Naive B cell (primary cell): ENCODE measurements at regions not wholly inside any gene's neighbourhood (a gene's known extent, or its start where the extent isn't known, plus 50 kb on each side); places are given as distances from the start of the nearest gene placed in this dataset.
A peak's percentile ranks its signal among the peaks of the same experiment; 100 is the strongest.
"Not testable (repeated sequence)": the region's sequence is repeated elsewhere in the genome, so short reads cannot be mapped to it uniquely, and the experiment has no call there.

Experiments
- ATAC-seq, 2 donors: fragments of 150-1000 bp; cut with Tn5 transposase; 2 replicates each; pipeline ENCODE4 v1.10.0; 2021; ENCODE audit warnings: low read depth in 2 of 2, mild to moderate bottlenecking in 2 of 2, moderate library complexity in 2 of 2
- DNase-seq: peaks from one replicate; pipeline ENCODE4 v3.0.0; 2022
- H3K27ac Mint-ChIP-seq, 6 donors: one replicate each; pipeline ENCODE4 v1.8.0; 2020 to 2022; ENCODE audit warnings: mild to moderate bottlenecking in 6 of 6, mixed read lengths in 6 of 6, moderate library complexity in 5 of 6, inconsistent platforms in 2 of 6
- H3K27me3 Mint-ChIP-seq, 3 donors: one replicate each; pipeline ENCODE4 v1.8.0; 2021 to 2022; ENCODE audit warnings: mixed read lengths in 3 of 3, mild to moderate bottlenecking in 1 of 3
- H3K36me3 Mint-ChIP-seq, 2 donors: one replicate each; pipeline ENCODE4 v1.8.0; 2020 to 2022; ENCODE audit warnings: mixed read lengths in 2 of 2, inconsistent platforms in 1 of 2, mild to moderate bottlenecking in 1 of 2
- H3K4me1 Mint-ChIP-seq, 3 donors: one replicate each; pipeline ENCODE4 v1.8.0; 2020 to 2022; ENCODE audit warnings: mixed read lengths in 3 of 3, inconsistent platforms in 1 of 3, mild to moderate bottlenecking in 1 of 3, moderate library complexity in 1 of 3
- H3K4me3 Mint-ChIP-seq, 8 donors: one replicate each; pipeline ENCODE4 v1.8.0; 2020 to 2022; ENCODE audit warnings: mild to moderate bottlenecking in 8 of 8, mixed read lengths in 8 of 8, moderate library complexity in 8 of 8, inconsistent platforms in 2 of 8
- H3K9me3 Mint-ChIP-seq, 7 donors: one replicate each; pipeline ENCODE4 v1.8.0; 2020 to 2022; ENCODE audit warnings: mixed read lengths in 7 of 7, mild to moderate bottlenecking in 5 of 7, inconsistent platforms in 2 of 7, moderate library complexity in 1 of 7

DNA sequence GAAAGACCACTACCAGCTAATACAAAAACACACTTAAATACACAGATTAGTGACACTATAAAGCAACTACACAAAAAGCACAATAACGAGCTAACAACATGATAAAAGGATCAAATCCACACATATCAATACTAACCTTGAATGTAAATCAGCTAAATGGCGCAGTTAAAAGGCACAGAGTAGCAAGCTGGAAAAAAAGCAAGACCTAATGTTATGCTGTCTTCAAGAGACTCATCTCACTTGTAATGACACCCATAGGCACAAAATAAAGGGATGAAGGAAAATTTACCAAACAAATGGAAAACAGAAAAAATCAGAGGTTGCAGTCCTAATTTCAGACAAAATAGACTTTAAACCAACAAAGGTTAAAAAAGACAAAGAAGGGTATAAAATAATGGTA is 86.3 kb downstream of the NUS1 start:
- no peak overlapping the region for H3K27ac Mint-ChIP-seq
- H3K4me1 Mint-ChIP-seq = no peaks in the 10 kb centered on the region
- no peaks in the 10 kb centered on the region for H3K27me3 Mint-ChIP-seq
- ATAC-seq (no peak), DNase-seq (no peak)
- H3K4me3 Mint-ChIP-seq = no peak overlapping the region
- H3K9me3 Mint-ChIP-seq = peaks cover 9 to 39% (median 17%) of the 10 kb centered on the region in 7 donors
- no peaks in the 10 kb centered on the region for H3K36me3 Mint-ChIP-seq

GRCh38 chr6:117771403-117771802 is 96.1 kb downstream of the NUS1 start:
- Mint-ChIP-seq H3K4me3 (peak overlapping the region in 1 of 8 donors; percentile 39), H3K4me1 (no peaks in the 10 kb centered on the region), H3K27ac (no peak overlapping the region), H3K36me3 (no peaks in the 10 kb centered on the region), H3K27me3 (peaks cover 0 to 4% (median 0%) of the 10 kb centered on the region in 3 donors), H3K9me3 (peaks cover 0 to 13% (median 5%) of the 10 kb centered on the region in 7 donors)
- ATAC-seq (no peak), DNase-seq (no peak)

DNA sequence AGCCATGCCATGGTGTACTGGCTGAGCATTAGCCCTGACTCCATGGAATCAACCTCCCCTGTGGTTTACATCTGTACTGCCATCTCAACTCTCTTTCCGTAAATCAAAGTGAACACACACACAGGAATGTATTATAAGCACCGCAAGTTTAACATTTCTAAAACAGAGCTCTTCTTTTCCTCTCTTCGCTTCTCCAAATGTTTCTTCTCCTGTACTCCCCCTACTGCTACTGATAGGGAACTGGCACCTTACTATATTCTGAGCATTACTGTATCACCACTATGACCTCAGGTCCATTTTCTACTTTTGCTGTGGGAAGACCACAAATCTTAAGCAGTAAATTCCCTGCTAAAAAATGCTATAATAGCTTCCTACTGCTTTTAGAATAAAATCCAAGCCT is 101.2 kb downstream of the NUS1 start:
- no peaks in the 10 kb centered on the region for H3K36me3 Mint-ChIP-seq
- H3K27me3 Mint-ChIP-seq = peaks cover 0 to 9% (median 8%) of the 10 kb centered on the region in 3 donors
- no peaks in the 10 kb centered on the region for H3K4me1 Mint-ChIP-seq
- H3K9me3 Mint-ChIP-seq = no peaks in the 10 kb centered on the region
- no peak overlapping the region for H3K27ac Mint-ChIP-seq
- no peak overlapping the region for H3K4me3 Mint-ChIP-seq
- DNase-seq (no peak), ATAC-seq (no peak)

- Mint-ChIP-seq H3K27ac (no peak overlapping the region), H3K27me3 (peaks cover 0 to 19% (median 5%) of the 10 kb centered on the region in 3 donors), H3K4me3 (no peak overlapping the region), H3K36me3 (no peaks in the 10 kb centered on the region), H3K4me1 (no peaks in the 10 kb centered on the region), H3K9me3 (peaks cover 0 to 10% (median 7%) of the 10 kb centered on the region in 7 donors)
- ATAC-seq (no peak), DNase-seq (no peak)
Observed at GRCh38 chr6:117781550-117781949, 106.3 kb downstream of the NUS1 start.

DNA sequence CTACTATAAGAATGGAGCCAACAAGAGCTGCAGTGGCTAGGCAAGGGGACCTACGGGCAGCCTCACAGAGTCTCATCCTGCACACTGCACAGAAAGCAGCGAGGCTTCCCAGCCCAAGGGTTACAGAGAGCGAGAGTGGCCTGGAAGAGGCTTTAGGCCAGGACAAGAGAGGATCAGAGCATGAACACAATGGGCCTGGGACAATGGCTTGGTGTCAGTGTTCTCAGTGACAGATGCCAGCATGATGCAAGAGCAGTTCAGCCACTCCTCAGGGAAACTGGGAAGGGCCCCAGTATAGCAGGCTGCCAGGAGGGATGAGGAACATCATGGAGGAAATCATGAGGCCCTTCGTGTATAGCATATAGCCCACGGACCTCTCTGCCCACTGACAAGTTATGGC is 108.0 kb downstream of the NUS1 start:
- no peak overlapping the region for H3K27ac Mint-ChIP-seq
- H3K4me1 Mint-ChIP-seq = no peaks in the 10 kb centered on the region
- DNase-seq (no peak), ATAC-seq (no peak)
- peaks cover 0 to 14% (median 8%) of the 10 kb centered on the region in 7 donors for H3K9me3 Mint-ChIP-seq
- H3K36me3 Mint-ChIP-seq = no peaks in the 10 kb centered on the region
- peaks cover 0 to 19% (median 5%) of the 10 kb centered on the region in 3 donors for H3K27me3 Mint-ChIP-seq
- H3K4me3 Mint-ChIP-seq = no peak overlapping the region

- Mint-ChIP-seq H3K4me3 (no peak overlapping the region), H3K27me3 (peaks cover 0 to 5% (median 0%) of the 10 kb centered on the region in 3 donors)
Observed at GRCh38 chr6:117791012-117791411, 115.7 kb downstream of the NUS1 start.

DNA sequence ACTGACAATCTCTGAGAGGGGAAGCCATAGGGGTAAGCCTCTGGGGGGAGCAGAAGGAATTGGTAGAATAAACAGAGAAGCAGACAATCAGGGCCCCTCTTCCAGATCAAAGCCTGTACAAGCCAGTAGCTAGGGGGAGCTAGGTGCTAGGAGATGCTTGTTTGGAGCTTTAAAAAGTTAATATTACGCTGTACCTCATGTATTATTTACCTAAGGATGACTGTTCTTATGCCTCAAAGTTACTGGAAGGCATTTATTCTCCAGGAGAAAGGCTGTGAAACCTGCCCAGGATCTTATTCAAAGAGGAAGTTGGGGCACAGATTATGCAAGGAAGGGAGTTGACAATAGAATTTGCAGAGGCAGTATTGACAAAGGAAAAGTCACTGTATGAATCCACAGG is 111.8 kb upstream of the SLC35F1 start:
- ATAC-seq (no peak), DNase-seq (no peak)
- no peak overlapping the region for H3K4me3 Mint-ChIP-seq
- H3K27ac Mint-ChIP-seq = no peak overlapping the region
- no peaks in the 10 kb centered on the region for H3K36me3 Mint-ChIP-seq
- no peaks in the 10 kb centered on the region for H3K4me1 Mint-ChIP-seq
- peaks cover 0 to 5% (median 0%) of the 10 kb centered on the region in 3 donors for H3K27me3 Mint-ChIP-seq
- peaks cover 2 to 18% (median 9%) of the 10 kb centered on the region in 7 donors for H3K9me3 Mint-ChIP-seq

More at GRCh38 chr6:117791012-117791411, 115.7 kb downstream of the NUS1 start:
- no peak for DNase-seq
- Mint-ChIP-seq H3K36me3 (no peaks in the 10 kb centered on the region), H3K4me1 (no peaks in the 10 kb centered on the region), H3K27ac (peak overlapping the region in 1 of 6 donors; percentile 16), H3K9me3 (peaks cover 0 to 19% (median 7%) of the 10 kb centered on the region in 7 donors)
- ATAC-seq = no peak

- DNase-seq, H3K36me3 Mint-ChIP-seq, H3K27ac Mint-ChIP-seq, H3K4me1 Mint-ChIP-seq, H3K4me3 Mint-ChIP-seq, ATAC-seq, H3K27me3 Mint-ChIP-seq: not testable (repeated sequence)
- peaks cover 2 to 15% (median 10%) of the 10 kb centered on the region in 7 donors for H3K9me3 Mint-ChIP-seq
Observed at GRCh38 chr6:117798819-117799218, 108.2 kb upstream of the SLC35F1 start.

GRCh38 chr6:117810269-117810668 is 96.8 kb upstream of the SLC35F1 start:
- H3K4me3 Mint-ChIP-seq = no peak overlapping the region
- no peak overlapping the region for H3K27ac Mint-ChIP-seq
- no peaks in the 10 kb centered on the region for H3K36me3 Mint-ChIP-seq
- DNase-seq (no peak), ATAC-seq (no peak)
- peaks cover 0 to 18% (median 5%) of the 10 kb centered on the region in 7 donors for H3K9me3 Mint-ChIP-seq
- no peaks in the 10 kb centered on the region for H3K4me1 Mint-ChIP-seq
- no peaks in the 10 kb centered on the region for H3K27me3 Mint-ChIP-seq

DNA sequence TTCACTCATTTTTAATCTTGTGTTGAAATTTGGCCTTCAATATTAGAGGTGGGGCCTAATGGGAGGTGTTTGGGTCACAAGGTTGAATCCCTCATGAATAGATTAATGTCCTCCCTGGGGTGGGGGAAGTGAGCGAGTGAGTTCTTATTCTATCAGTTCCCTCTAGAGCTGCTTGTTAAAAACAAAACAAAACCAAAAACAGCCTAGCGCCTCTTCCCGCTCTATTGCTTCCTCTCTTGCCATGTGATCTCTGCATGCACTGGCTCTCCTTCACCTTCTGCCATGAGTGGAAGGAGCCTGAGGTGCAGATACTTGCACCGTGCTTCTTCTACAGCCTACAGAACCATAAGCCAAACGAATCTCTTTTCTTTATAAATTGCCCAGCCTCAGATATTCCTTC is 89.6 kb upstream of the SLC35F1 start:
- H3K36me3 Mint-ChIP-seq = no peaks in the 10 kb centered on the region
- ATAC-seq (no peak), DNase-seq (no peak)
- H3K4me3 Mint-ChIP-seq = no peak overlapping the region
- no peaks in the 10 kb centered on the region for H3K4me1 Mint-ChIP-seq
- H3K27ac Mint-ChIP-seq = no peak overlapping the region
- H3K27me3 Mint-ChIP-seq = no peaks in the 10 kb centered on the region
- H3K9me3 Mint-ChIP-seq = peaks cover 0 to 16% (median 10%) of the 10 kb centered on the region in 7 donors

GRCh38 chr6:117817992-117818391 is 89.1 kb upstream of the SLC35F1 start:
- Mint-ChIP-seq H3K27me3 (no peaks in the 10 kb centered on the region), H3K4me3 (no peak overlapping the region), H3K9me3 (peaks cover 0 to 16% (median 10%) of the 10 kb centered on the region in 7 donors), H3K27ac (no peak overlapping the region), H3K4me1 (no peaks in the 10 kb centered on the region), H3K36me3 (no peaks in the 10 kb centered on the region)
- no peak for ATAC-seq
- DNase-seq = no peak

DNA sequence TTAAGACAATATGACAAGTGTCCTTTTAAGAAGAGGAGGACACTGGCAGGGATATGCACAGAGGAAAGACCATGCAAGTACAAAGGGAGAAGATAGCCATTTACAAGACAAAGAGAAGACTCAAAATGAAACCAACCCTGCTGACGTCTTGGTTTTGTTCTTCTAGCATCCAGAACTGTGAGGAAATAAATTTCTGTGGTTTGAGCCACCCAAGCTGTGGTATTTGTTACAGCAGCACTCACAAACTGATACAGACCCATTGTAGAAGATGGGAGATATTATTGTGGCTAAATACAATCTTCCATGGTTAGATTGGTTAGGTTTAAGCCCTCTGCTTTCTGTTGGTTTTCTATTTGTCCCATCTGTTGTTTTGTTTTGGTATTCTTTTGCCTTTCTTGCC is 88.6 kb upstream of the SLC35F1 start:
- Mint-ChIP-seq H3K4me3 (no peak overlapping the region), H3K4me1 (no peaks in the 10 kb centered on the region), H3K27ac (no peak overlapping the region), H3K36me3 (no peaks in the 10 kb centered on the region), H3K9me3 (peaks cover 0 to 16% (median 10%) of the 10 kb centered on the region in 7 donors), H3K27me3 (no peaks in the 10 kb centered on the region)
- ATAC-seq (no peak), DNase-seq (no peak)

DNA sequence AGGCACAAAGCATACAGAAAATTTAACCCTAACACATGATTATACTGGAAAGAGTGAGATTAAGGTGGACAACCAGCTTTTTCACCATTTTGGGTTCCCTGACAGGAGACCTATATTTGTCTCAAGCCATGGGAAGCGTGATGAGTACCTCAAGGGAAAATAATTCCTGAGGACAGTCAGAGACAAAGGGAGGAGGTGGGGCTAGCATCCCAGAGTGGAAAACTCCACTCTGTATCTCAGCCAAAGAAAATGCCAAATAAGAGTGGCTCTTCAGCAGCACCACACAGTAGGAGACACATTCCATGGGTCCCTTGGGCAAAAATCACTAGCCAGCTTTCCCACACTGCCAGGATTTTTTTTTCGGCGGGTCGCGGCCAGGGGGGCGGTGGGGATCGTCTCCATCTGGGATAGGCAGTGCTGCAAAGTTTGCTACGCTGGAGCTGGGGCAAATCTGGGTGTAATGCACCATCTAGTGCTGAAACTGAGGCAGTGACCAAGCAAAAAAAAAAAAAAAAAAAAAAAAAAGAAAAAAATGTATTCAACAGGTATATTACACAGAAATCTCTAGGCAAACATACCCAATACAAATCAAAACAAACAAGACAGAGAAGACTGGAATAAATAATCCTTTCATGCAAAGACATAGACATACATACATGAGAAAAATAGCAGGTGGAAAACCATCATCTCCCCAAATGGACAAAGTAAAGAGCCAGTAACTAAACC is 77.3 kb upstream of the SLC35F1 start:
- DNase-seq (no peak), ATAC-seq (no peak)
- peaks cover 0 to 9% of the 10 kb centered on the region in 2 donors for H3K36me3 Mint-ChIP-seq
- H3K4me3 Mint-ChIP-seq = no peak overlapping the region
- no peaks in the 10 kb centered on the region for H3K4me1 Mint-ChIP-seq
- H3K9me3 Mint-ChIP-seq = peaks cover 0 to 33% (median 12%) of the 10 kb centered on the region in 7 donors
- no peak overlapping the region for H3K27ac Mint-ChIP-seq
- peaks cover 16 to 32% (median 17%) of the 10 kb centered on the region in 3 donors for H3K27me3 Mint-ChIP-seq

DNA sequence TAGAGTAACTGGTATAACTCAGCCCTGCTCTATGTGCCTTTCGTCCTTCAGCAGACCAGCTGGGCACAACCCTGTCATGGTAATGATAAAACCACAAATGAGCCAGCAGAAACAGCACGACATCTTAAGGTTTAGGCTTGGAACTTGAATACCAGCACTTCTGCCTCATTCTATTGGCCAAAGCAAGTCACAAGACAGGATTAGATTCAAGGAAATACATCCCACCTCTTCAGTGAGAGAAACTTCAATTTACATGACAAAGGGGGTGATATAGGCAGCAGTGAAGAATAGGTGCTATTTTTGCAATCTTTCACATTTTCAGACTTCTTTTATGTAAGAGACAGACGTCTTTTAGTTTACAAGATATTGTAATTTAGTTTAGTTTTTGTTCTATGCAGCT is 69.8 kb upstream of the SLC35F1 start:
- peaks cover 0 to 27% (median 4%) of the 10 kb centered on the region in 7 donors for H3K9me3 Mint-ChIP-seq
- no peaks in the 10 kb centered on the region for H3K36me3 Mint-ChIP-seq
- H3K27me3 Mint-ChIP-seq = no peaks in the 10 kb centered on the region
- no peaks in the 10 kb centered on the region for H3K4me1 Mint-ChIP-seq
- no peak overlapping the region for H3K27ac Mint-ChIP-seq
- no peak for ATAC-seq
- DNase-seq = no peak
- no peak overlapping the region for H3K4me3 Mint-ChIP-seq
